ENCODE measurements at regions not wholly inside any gene's neighbourhood (a gene's known extent, or its start where the extent isn't known, plus 50 kb on each side); places are given as distances from the start of the nearest gene placed in this dataset.

DNA sequence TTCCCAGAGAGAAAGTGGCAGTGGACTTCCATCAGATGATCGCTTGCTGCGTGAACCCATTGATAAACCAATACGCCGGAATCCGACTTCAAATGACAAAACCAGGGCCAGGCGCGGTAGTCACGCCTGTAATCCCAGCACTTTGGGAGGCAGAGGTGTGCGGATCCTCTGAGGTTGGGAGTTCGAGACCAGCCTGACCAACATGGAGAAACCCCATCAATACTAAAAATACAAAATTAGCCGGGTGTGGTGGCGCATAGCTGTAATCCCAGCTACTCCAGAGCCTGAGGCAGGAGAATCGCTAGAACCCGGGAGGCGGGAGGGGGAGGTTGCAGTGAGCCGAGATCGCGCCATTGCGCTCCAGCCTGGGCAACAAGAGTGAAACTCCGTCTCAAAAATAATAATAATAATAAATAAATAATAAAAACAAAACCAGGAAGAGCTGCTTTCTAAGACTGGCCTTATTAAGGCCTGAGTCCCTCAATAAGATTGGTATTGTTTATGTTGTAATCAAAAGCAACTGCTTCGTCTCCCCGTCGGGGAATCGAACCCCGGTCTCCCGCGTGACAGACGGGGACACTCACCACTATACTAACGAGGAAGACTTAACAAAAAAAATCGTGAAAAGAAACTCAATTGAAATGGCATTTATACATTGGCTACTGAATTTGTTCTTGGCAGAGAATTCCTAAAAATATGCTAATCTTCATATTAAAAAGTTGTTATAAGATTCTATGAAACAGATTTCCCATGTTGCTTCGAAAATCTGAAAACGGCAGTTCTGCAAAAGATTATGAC is 110.2 kb upstream of the ZNF184 start:
- H3K27ac ChIP-seq (ENCODE audit: low read length) = no peak overlapping the region
- H3K27me3 ChIP-seq (replicated peaks; ENCODE audit: insufficient read depth, low read length) = no peaks in the 10 kb centered on the region
- H3K4me2 ChIP-seq (ENCODE audit: low read depth, low read length) = no peak overlapping the region
- H3K9me3 ChIP-seq (replicated peaks; ENCODE audit: insufficient read depth, low read length) = no peaks in the 10 kb centered on the region
- H2AFZ ChIP-seq (ENCODE audit: low read length) = no peak overlapping the region
- no peaks in the 10 kb centered on the region for H3K36me3 ChIP-seq (replicated peaks; ENCODE audit: insufficient read depth, low read length)
- no peaks in the 10 kb centered on the region for H3K4me1 ChIP-seq (ENCODE audit: low read length)
- no peaks in the 10 kb centered on the region for H3K79me2 ChIP-seq (ENCODE audit: low read length)
- H3K9ac ChIP-seq (ENCODE audit: low read length) = no peak overlapping the region
- no peak overlapping the region for H3K4me3 ChIP-seq (ENCODE audit: low read length)
- H3F3A ChIP-seq (ENCODE audit: insufficient read depth, low read length) = no peaks in the 10 kb centered on the region
- TF ChIP-seq, protein P1, sequence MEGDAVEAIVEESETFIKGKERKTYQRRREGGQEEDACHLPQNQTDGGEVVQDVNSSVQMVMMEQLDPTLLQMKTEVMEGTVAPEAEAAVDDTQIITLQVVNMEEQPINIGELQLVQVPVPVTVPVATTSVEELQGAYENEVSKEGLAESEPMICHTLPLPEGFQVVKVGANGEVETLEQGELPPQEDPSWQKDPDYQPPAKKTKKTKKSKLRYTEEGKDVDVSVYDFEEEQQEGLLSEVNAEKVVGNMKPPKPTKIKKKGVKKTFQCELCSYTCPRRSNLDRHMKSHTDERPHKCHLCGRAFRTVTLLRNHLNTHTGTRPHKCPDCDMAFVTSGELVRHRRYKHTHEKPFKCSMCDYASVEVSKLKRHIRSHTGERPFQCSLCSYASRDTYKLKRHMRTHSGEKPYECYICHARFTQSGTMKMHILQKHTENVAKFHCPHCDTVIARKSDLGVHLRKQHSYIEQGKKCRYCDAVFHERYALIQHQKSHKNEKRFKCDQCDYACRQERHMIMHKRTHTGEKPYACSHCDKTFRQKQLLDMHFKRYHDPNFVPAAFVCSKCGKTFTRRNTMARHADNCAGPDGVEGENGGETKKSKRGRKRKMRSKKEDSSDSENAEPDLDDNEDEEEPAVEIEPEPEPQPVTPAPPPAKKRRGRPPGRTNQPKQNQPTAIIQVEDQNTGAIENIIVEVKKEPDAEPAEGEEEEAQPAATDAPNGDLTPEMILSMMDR (IDR thresholded peaks at IDR 0.05; ENCODE audit: low read length) = no peak
- TF ChIP-seq EZH2 (optimal IDR thresholded peaks at IDR 0.05; ENCODE audit: low read depth, low read length) (no peak), EZH2phosphoT487 (IDR thresholded peaks at IDR 0.05; ENCODE audit: low read length) (no peak)
- no peak for DNase-seq
- H3K9me2 ChIP-seq (replicated peaks; ENCODE audit: insufficient read depth, low read length) = no peaks in the 10 kb centered on the region
- no peaks in the 10 kb centered on the region for H4K20me1 ChIP-seq (ENCODE audit: insufficient read depth, low read length)

DNA sequence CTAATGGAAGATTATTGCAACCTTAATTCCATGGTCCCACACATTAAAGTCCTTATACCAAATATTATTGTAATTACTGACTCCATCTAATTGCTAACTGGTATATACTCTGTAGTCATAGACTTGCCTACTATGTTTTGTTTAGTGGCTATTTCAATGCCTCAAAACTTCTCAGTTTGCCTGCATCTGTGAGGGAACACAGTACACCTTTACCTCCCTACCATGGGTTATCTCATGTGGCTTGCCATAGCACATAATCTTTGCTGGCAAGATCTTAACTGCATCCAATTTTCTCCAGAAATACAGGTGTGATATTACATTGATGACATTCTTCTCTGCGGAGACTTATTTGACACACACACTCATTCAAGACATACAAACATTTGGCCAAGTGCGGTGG is 107.1 kb upstream of the ZNF184 start:
- Histone ChIP-seq H3K27me3 (replicated peaks; ENCODE audit: insufficient read depth, low read length) (no peaks in the 10 kb centered on the region), H3K9me2 (replicated peaks; ENCODE audit: insufficient read depth, low read length) (no peaks in the 10 kb centered on the region), H3K9ac (ENCODE audit: low read length) (no peak overlapping the region), H3K27ac (ENCODE audit: low read length) (no peak overlapping the region), H4K20me1 (ENCODE audit: insufficient read depth, low read length) (no peaks in the 10 kb centered on the region), H3K4me3 (ENCODE audit: low read length) (no peak overlapping the region), H3K4me2 (ENCODE audit: low read depth, low read length) (no peak overlapping the region), H3K4me1 (ENCODE audit: low read length) (no peaks in the 10 kb centered on the region), H3F3A (ENCODE audit: insufficient read depth, low read length) (no peaks in the 10 kb centered on the region), H3K9me3 (replicated peaks; ENCODE audit: insufficient read depth, low read length) (no peaks in the 10 kb centered on the region), H3K79me2 (ENCODE audit: low read length) (no peaks in the 10 kb centered on the region), H3K36me3 (replicated peaks; ENCODE audit: insufficient read depth, low read length) (no peaks in the 10 kb centered on the region), H2AFZ (ENCODE audit: low read length) (no peak overlapping the region)
- no peak for DNase-seq
- TF ChIP-seq, protein P1 (IDR thresholded peaks at IDR 0.05; ENCODE audit: low read length) = no peak
- TF ChIP-seq EZH2 (optimal IDR thresholded peaks at IDR 0.05; ENCODE audit: low read depth, low read length) (no peak), EZH2phosphoT487 (IDR thresholded peaks at IDR 0.05; ENCODE audit: low read length) (no peak)

- Histone ChIP-seq H3K36me3 (replicated peaks; ENCODE audit: insufficient read depth, low read length) (no peaks in the 10 kb centered on the region), H3K4me2 (ENCODE audit: low read depth, low read length) (no peak overlapping the region), H3K27ac (ENCODE audit: low read length) (no peak overlapping the region), H3K4me3 (ENCODE audit: low read length) (no peak overlapping the region), H3K79me2 (ENCODE audit: low read length) (no peaks in the 10 kb centered on the region), H3F3A (ENCODE audit: insufficient read depth, low read length) (no peaks in the 10 kb centered on the region), H3K9ac (ENCODE audit: low read length) (no peak overlapping the region), H3K9me3 (replicated peaks; ENCODE audit: insufficient read depth, low read length) (no peaks in the 10 kb centered on the region), H3K4me1 (ENCODE audit: low read length) (no peaks in the 10 kb centered on the region), H2AFZ (ENCODE audit: low read length) (no peak overlapping the region), H3K27me3 (replicated peaks; ENCODE audit: insufficient read depth, low read length) (no peaks in the 10 kb centered on the region), H4K20me1 (ENCODE audit: insufficient read depth, low read length) (no peaks in the 10 kb centered on the region), H3K9me2 (replicated peaks; ENCODE audit: insufficient read depth, low read length) (no peaks in the 10 kb centered on the region)
- no peak for DNase-seq
- no peak for TF ChIP-seq EZH2 (optimal IDR thresholded peaks at IDR 0.05; ENCODE audit: low read depth, low read length)
- TF ChIP-seq EZH2phosphoT487 (IDR thresholded peaks at IDR 0.05; ENCODE audit: low read length) = no peak
- TF ChIP-seq, protein P1 (IDR thresholded peaks at IDR 0.05; ENCODE audit: low read length) = no peak
Observed at GRCh38 chr6:27577922-27578321, 105.0 kb upstream of the ZNF184 start.
